Ovary (tissue), 7 donors: ENCODE measurements at regions not wholly inside any gene's neighbourhood (a gene's known extent, or its start where the extent isn't known, plus 50 kb on each side); places are given as distances from the start of the nearest gene placed in this dataset.
A peak's percentile ranks its signal among the peaks of the same experiment; 100 is the strongest.

Experiments used
- DNase-seq, 5 donors: peaks; one replicate each; pipeline ENCODE4 v3.0.0-alpha.2; 2019 to 2020
- H3K27ac ChIP-seq, 2 donors: fragments of 200-600 bp; one replicate each; pipeline versions ENCODE4 v1.5.1 to v1.8.0; 2019 to 2022
- H3K27me3 ChIP-seq: fragments of 200-600 bp; one replicate; pipeline ENCODE4 v1.8.0; 2022
- H3K36me3 ChIP-seq: fragments of 200-600 bp; sonication (generic); one replicate; pipeline ENCODE4 v1.5.1; 2019
- H3K4me1 ChIP-seq: one replicate; pipeline ENCODE4 v1.8.1; 2013; ENCODE audit warnings: mild to moderate bottlenecking, moderate library complexity; ENCODE audit not compliant: insufficient read depth
- H3K4me3 ChIP-seq: fragments of 200-600 bp; sonication (generic); one replicate; pipeline ENCODE4 v1.5.1; 2017
- H3K9me3 ChIP-seq, 2 donors: fragments of 200-600 bp in 1 of 2; sonication (generic) in 1 of 2; one replicate each; pipeline versions ENCODE4 v1.5.1 to v1.8.1; 2013 to 2019; ENCODE audit warnings: mild to moderate bottlenecking in 1 of 2, moderate library complexity in 1 of 2
- CTCF ChIP-seq, 3 donors: fragments of 450-650 bp in 2 of 3; fragments of 200-600 bp in 1 of 3; IDR thresholded peaks; one replicate each; pipeline versions ENCODE4 v1.5.1 to v1.8.0; 2016 to 2022; ENCODE audit warnings: antibody characterized with exemption in 3 of 3, mild to moderate bottlenecking in 1 of 3
- EP300 ChIP-seq: sonication (generic); formaldehyde crosslinking; IDR thresholded peaks from one replicate; pipeline ENCODE4 v1.6.1; 2017; ENCODE audit warnings: antibody characterized with exemption
- POLR2A ChIP-seq: fragments of 450-650 bp; IDR thresholded peaks from one replicate; pipeline ENCODE4 v1.6.1; 2017; ENCODE audit warnings: antibody characterized with exemption, mild to moderate bottlenecking, moderate library complexity
- WGBS, 3 donors: extraction: QIAGEN DNeasy Blood & Tissue Kit in 1 of 3; methylation state at CpG; one replicate each; pipeline versions ENCODE4 v1.1.5 to v1.1.7; 2013 to 2017; 5-methylcytosine and 5-hydroxymethylcytosine counted together
- intact Hi-C, 4 donors: fragments of 100-400 bp; cut with DNase I; formaldehyde crosslinking; loops; one replicate each; pipeline versions ENCODE4 v1.11.0 to v1.15.1; 2022 to 2023
- donor health status: DM: no; HTN: no; CAD: no; lungs with moderate emphysema.
- donor health status: DM: no; HTN: no; CAD: no.
- donor health status: Bipolar disorder and iron deficiency.
- donor health status: DM: no; HTN: no; CAD: no.
- donor health status: DM: yes; HTN: yes; CAD: no.

- DNase-seq: no peak
- WGBS, 3 donors: 45 to 78% (median 52%) methylated on average over 3 of the region's 3 CpGs
- intact Hi-C loops: no loop called here
- no peaks in the 10 kb centered on the region for H3K36me3 ChIP-seq
- no peak overlapping the region for H3K4me3 ChIP-seq
- H3K9me3 ChIP-seq: no peaks in the 10 kb centered on the region
- H3K27me3 ChIP-seq: no peaks in the 10 kb centered on the region
- H3K27ac ChIP-seq: no peak overlapping the region
- TF ChIP-seq POLR2A (no peak), CTCF (IDR thresholded peaks at IDR 0.05) (no peak), EP300 (no peak)
- no peaks in the 10 kb centered on the region for H3K4me1 ChIP-seq
These were observed 71.3 kb downstream of the SYNE3 start for GRCh38 chr14:95445161-95445560.

- intact Hi-C loops: loop anchor here in 2 of 4 donors (5.0 kb wide), 1 partner anchor 83 kb away; no protein-coding TSS in a partner anchor
- no peak overlapping the region for H3K27ac ChIP-seq
- H3K4me1 ChIP-seq: no peaks in the 10 kb centered on the region
- DNase-seq: no peak
- H3K9me3 ChIP-seq: no peaks in the 10 kb centered on the region
- no peaks in the 10 kb centered on the region for H3K27me3 ChIP-seq
- WGBS, 3 donors: 87 to 93% (median 91%) methylated on average over 15 to 16 of the region's 16 CpGs
- no peak overlapping the region for H3K4me3 ChIP-seq
- no peaks in the 10 kb centered on the region for H3K36me3 ChIP-seq
- TF ChIP-seq CTCF (IDR thresholded peaks at IDR 0.05) (no peak), EP300 (no peak), POLR2A (no peak)
These were observed 72.0 kb downstream of the SYNE3 start for GRCh38 chr14:95444132-95445129.

- Histone ChIP-seq H3K27me3 (no peaks in the 10 kb centered on the region), H3K27ac (no peak overlapping the region), H3K4me3 (no peak overlapping the region), H3K36me3 (no peaks in the 10 kb centered on the region), H3K9me3 (no peaks in the 10 kb centered on the region), H3K4me1 (no peaks in the 10 kb centered on the region)
- TF ChIP-seq CTCF (IDR thresholded peaks at IDR 0.05): peak; percentile 79 to 83 (median 81)
- no peak for TF ChIP-seq EP300
- 20 to 28% (median 22%) methylated on average over 5 of the region's 5 CpGs for WGBS, 3 donors
- intact Hi-C loops: loop anchor here (2.0 to 5.0 kb wide), 2 partner anchors 82 to 85 kb away; no protein-coding TSS in a partner anchor
- peak; percentile 83 to 89 (median 87) for DNase-seq
These were observed 73.8 kb downstream of the SYNE3 start for GRCh38 chr14:95442633-95443021.

GRCh38 chr14:95442016-95442632 lies 74.3 kb downstream of the SYNE3 start:
- Histone ChIP-seq H3K4me1 (no peaks in the 10 kb centered on the region), H3K36me3 (no peaks in the 10 kb centered on the region), H3K27me3 (no peaks in the 10 kb centered on the region), H3K27ac (no peak overlapping the region), H3K9me3 (no peaks in the 10 kb centered on the region), H3K4me3 (no peak overlapping the region)
- no peak for TF ChIP-seq EP300
- TF ChIP-seq CTCF (IDR thresholded peaks at IDR 0.05): no peak
- no peak for TF ChIP-seq POLR2A
- no peak for DNase-seq
- intact Hi-C loops: loop anchor here (2.0 to 5.0 kb wide), 2 partner anchors 83 to 85 kb away; no protein-coding TSS in a partner anchor
- WGBS, 3 donors: 58 to 73% (median 61%) methylated on average over 6 of the region's 6 CpGs
